ENCODE measurements at regions not wholly inside any gene's neighbourhood (a gene's known extent, or its start where the extent isn't known, plus 50 kb on each side); places are given as distances from the start of the nearest gene placed in this dataset.

DNA sequence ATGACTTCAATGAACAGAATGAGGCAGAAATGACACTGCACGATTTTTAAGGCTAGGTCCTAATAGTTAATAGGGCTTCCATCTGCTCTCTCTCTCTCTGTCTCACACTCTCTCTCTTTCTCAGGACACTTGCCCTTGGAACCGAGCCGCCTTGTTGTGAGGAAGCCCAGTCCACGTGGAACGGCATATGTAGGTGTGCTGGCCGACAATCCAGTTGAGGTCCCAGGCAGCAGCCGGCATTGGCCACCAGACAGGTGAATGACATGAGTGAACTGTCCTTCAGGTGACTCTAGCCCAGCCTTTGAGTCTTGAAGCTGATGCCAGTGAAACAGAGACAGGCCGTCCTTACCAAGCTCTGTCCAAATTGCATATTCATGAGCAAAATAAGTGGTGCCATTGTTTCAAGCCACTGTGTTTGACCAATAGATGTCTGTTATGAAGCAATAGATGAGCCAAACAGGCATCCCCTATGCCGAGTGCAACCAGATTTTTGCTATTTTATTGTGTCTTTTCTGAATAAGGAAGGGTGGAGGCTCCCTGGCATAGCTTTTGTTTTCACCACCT lies 217.5 kb upstream of the LHX5 start:
- H3K36me3 Mint-ChIP-seq (ENCODE audit: insufficient read depth in 1 of 3, low read depth in 3 of 3): no peaks in the 10 kb centered on the region
- H3K18ac ChIP-seq (ENCODE audit: insufficient read length, low read depth, low read length): no peak overlapping the region
- H2AFZ ChIP-seq (ENCODE audit: low read length): no peak overlapping the region
- no peak overlapping the region for H3K27ac ChIP-seq (ENCODE audit: insufficient read length, low read depth, low read length)
- H3K9me3 ChIP-seq (ENCODE audit: control insufficient read depth, low read depth, low read length): no peaks in the 10 kb centered on the region
- H4K8ac ChIP-seq (replicated peaks; ENCODE audit: insufficient read length, low read depth, low read length): no peak overlapping the region
- no peaks in the 10 kb centered on the region for H3K4me1 ChIP-seq (ENCODE audit: insufficient read depth, low read length)
- no CpG with 5 or more reads among the region's 9 CpGs for WGBS (ENCODE audit: extremely low coverage, insufficient read length, low lambda C conversion rate)
- H2BK5ac ChIP-seq (ENCODE audit: insufficient read length, low read length): no peak overlapping the region
- peaks cover 14% of the 10 kb centered on the region for H3K27me3 Mint-ChIP-seq (ENCODE audit: low read depth)
- no peak for DNase-seq
- no peaks in the 10 kb centered on the region for H3K9me3 Mint-ChIP-seq
- H3K23ac ChIP-seq (ENCODE audit: insufficient read length, low read depth, low read length): no peak overlapping the region
- H4K91ac ChIP-seq (ENCODE audit: insufficient read length, low read depth, low read length): no peak overlapping the region
- H4K5ac ChIP-seq (ENCODE audit: insufficient read length, low read depth, low read length): no peak overlapping the region
- H2BK12ac ChIP-seq (ENCODE audit: insufficient read length, low read depth, low read length): no peak overlapping the region
- no peaks in the 10 kb centered on the region for H4K20me1 ChIP-seq (ENCODE audit: control insufficient read depth, insufficient read depth, insufficient read length)
- no peak overlapping the region for H2BK20ac ChIP-seq (ENCODE audit: low read depth, low read length, poor library complexity, severe bottlenecking)
- TF ChIP-seq CTCF (conservative IDR thresholded peaks at IDR 0.05): no peak
- H3K79me2 ChIP-seq (ENCODE audit: insufficient read depth, low read length): no peaks in the 10 kb centered on the region
- H3K79me1 ChIP-seq (ENCODE audit: insufficient read depth, low read depth, low read length, poor library complexity, severe bottlenecking): no peaks in the 10 kb centered on the region
- no peak overlapping the region for H3K4me2 ChIP-seq (ENCODE audit: insufficient read depth, insufficient read length, low read length)
- H2AK5ac ChIP-seq (ENCODE audit: insufficient read length, low read length): no peak overlapping the region
- no peak overlapping the region for H3K4me3 Mint-ChIP-seq
- no peak overlapping the region for H3K56ac ChIP-seq (ENCODE audit: insufficient read length, low read depth, low read length)
- no peaks in the 10 kb centered on the region for H3K23me2 ChIP-seq (ENCODE audit: insufficient read length, low read depth, low read length, poor library complexity, severe bottlenecking)
- H3K27ac Mint-ChIP-seq: no peak overlapping the region
- no peak overlapping the region for H3K9ac ChIP-seq (ENCODE audit: extremely low read depth, insufficient read length, low read length)
- no peak overlapping the region for H3K4ac ChIP-seq (ENCODE audit: low read depth, low read length)
- H3K4me1 Mint-ChIP-seq: peaks cover 0 to 2% of the 10 kb centered on the region in 2 experiments; a peak in 2 of 4 replicates
- H3T11ph ChIP-seq (ENCODE audit: low read length): no peak overlapping the region
- no peak overlapping the region for H2BK15ac ChIP-seq (ENCODE audit: low read depth, low read length)
- H3K14ac ChIP-seq (ENCODE audit: insufficient read depth, low read length): no peak overlapping the region
- H2BK120ac ChIP-seq (ENCODE audit: low read depth, low read length, poor library complexity, severe bottlenecking): no peak overlapping the region
- no peaks in the 10 kb centered on the region for H3K27me3 ChIP-seq (ENCODE audit: insufficient read depth, low read length)

Measured in H9 (cell line).